ENCODE measurements at regions not wholly inside any gene's neighbourhood (a gene's known extent, or its start where the extent isn't known, plus 50 kb on each side); places are given as distances from the start of the nearest gene placed in this dataset.

- TF ChIP-seq CTCF (IDR thresholded peaks at IDR 0.05) (no peak), EZH2 (IDR thresholded peaks at IDR 0.05) (no peak), EZH2phosphoT487 (IDR thresholded peaks at IDR 0.05) (no peak)
Measured at GRCh38 chr20:11371831-11372230, 545.9 kb upstream of the BTBD3 start.
